Caco-2 (cell line): ENCODE measurements at regions not wholly inside any gene's neighbourhood (a gene's known extent, or its start where the extent isn't known, plus 50 kb on each side); places are given as distances from the start of the nearest gene placed in this dataset.

Experiments used
- BruUV-seq: library from RNA; stranded (reverse); fragments of 400-500 nt; replicated peaks from 2 replicates; lab custom pipeline; 2021; lab: Mats Ljungman, UMichigan
- CTCF ChIA-PET: fragments of 300-600 bp; sonication (Branson Sonifier 250); formaldehyde crosslinking; loops from one replicate; lab custom pipeline; 2022; ENCODE audit warnings: antibody characterized with exemption; lab: Charles Lee
- POLR2A ChIA-PET: fragments of 300-600 bp; sonication (Branson Sonifier 250); formaldehyde crosslinking; loops from one replicate; lab custom pipeline; 2022; ENCODE audit warnings: antibody characterized with exemption; lab: Charles Lee
- DNase-seq, 2 experiments: peaks; one replicate each; pipeline versions ENCODE4 v3.0.0 to v3.0.0-alpha.2; 2020 to 2022
- H3K27me3 ChIP-seq: replicated peaks from 2 replicates; pipeline ENCODE4 v1.6.0; 2011; ENCODE audit warnings: low read length; ENCODE audit not compliant: control insufficient read depth, insufficient read depth
- H3K36me3 ChIP-seq: 2 replicates; pipeline ENCODE4 v1.5.1; 2011; ENCODE audit warnings: low read length; ENCODE audit not compliant: control insufficient read depth, insufficient read depth
- H3K4me1 ChIP-seq: fragments of 250-450 bp; sonication (Bioruptor Pico); 2 replicates; pipeline ENCODE4 v1.5.1; 2020; ENCODE audit warnings: mild to moderate bottlenecking
- H3K4me3 ChIP-seq: 2 replicates; pipeline ENCODE4 v1.5.1; 2011; ENCODE audit warnings: low read depth, mild to moderate bottlenecking, control low read depth, low read length
- H3K9me3 ChIP-seq: fragments of 250-450 bp; sonication (Bioruptor Pico); 2 replicates; pipeline ENCODE4 v1.5.1; 2020; ENCODE audit warnings: mild to moderate bottlenecking, moderate library complexity
- H3K27ac Mint-ChIP-seq: one replicate; pipeline ENCODE4 v1.8.0; 2022; ENCODE audit warnings: mixed read lengths; ENCODE audit not compliant: unreplicated experiment
- H3K27me3 Mint-ChIP-seq: one replicate; pipeline ENCODE4 v1.8.0; 2022; ENCODE audit warnings: mixed read lengths; ENCODE audit not compliant: insufficient read depth, unreplicated experiment
- H3K36me3 Mint-ChIP-seq: one replicate; pipeline ENCODE4 v1.8.0; 2022; ENCODE audit warnings: mild to moderate bottlenecking, mixed read lengths; ENCODE audit not compliant: insufficient read depth, unreplicated experiment
- H3K4me1 Mint-ChIP-seq: one replicate; pipeline ENCODE4 v1.8.0; 2022; ENCODE audit warnings: low read depth, mixed read lengths; ENCODE audit not compliant: unreplicated experiment
- H3K4me3 Mint-ChIP-seq: one replicate; pipeline ENCODE4 v1.8.0; 2022; ENCODE audit warnings: mild to moderate bottlenecking, moderate library complexity, mixed read lengths; ENCODE audit not compliant: unreplicated experiment
- H3K9me3 Mint-ChIP-seq: one replicate; pipeline ENCODE4 v1.8.0; 2022; ENCODE audit warnings: mixed read lengths; ENCODE audit not compliant: unreplicated experiment
- CTCF ChIP-seq, 2 experiments: fragments of 200-600 bp in 1 of 2; IDR thresholded peaks; 1 replicate in 1 of 2; 2 replicates in 1 of 2; pipeline versions ENCODE4 v1.5.1 to v1.8.0; 2011 to 2022; ENCODE audit warnings: antibody characterized with exemption in 1 of 2, control low read depth in 1 of 2, inconsistent platforms in 1 of 2, low read depth in 1 of 2, low read length in 1 of 2, mild to moderate bottlenecking in 1 of 2, moderate library complexity in 1 of 2; ENCODE audit not compliant: insufficient read depth in 1 of 2, severe bottlenecking in 1 of 2, unreplicated experiment in 1 of 2
- intact Hi-C: fragments of 100-400 bp; cut with micrococcal nuclease; formaldehyde crosslinking; loops from one replicate; pipeline ENCODE4 v1.10.0; 2022; ENCODE audit not compliant: unreplicated experiment

- intact Hi-C loops = no loop called here
- H3K36me3 ChIP-seq = no peaks in the 10 kb centered on the region
- no peaks in the 10 kb centered on the region for H3K27me3 ChIP-seq
- H3K4me3 ChIP-seq = no peak overlapping the region
- Mint-ChIP-seq H3K27ac (no peak overlapping the region), H3K9me3 (no peaks in the 10 kb centered on the region), H3K4me3 (no peak overlapping the region), H3K4me1 (no peaks in the 10 kb centered on the region), H3K27me3 (peaks cover 8% of the 10 kb centered on the region), H3K36me3 (no peaks in the 10 kb centered on the region)
- no peak for TF ChIP-seq CTCF (IDR thresholded peaks at IDR 0.05; ENCODE audit: insufficient read depth in 1 of 2, low read depth in 1 of 2, low read length in 1 of 2, severe bottlenecking in 1 of 2, unreplicated experiment in 1 of 2)
- no peaks in the 10 kb centered on the region for H3K4me1 ChIP-seq
- DNase-seq = no peak
- H3K9me3 ChIP-seq = no peaks in the 10 kb centered on the region
- POLR2A ChIA-PET = no interaction called here
- CTCF ChIA-PET = no interaction called here
- no TSS peak for BruUV-seq
These were observed 72.3 kb upstream of the ADGRG2 start for GRCh38 chrX:19194285-19195242.

- Mint-ChIP-seq H3K36me3 (no peaks in the 10 kb centered on the region), H3K4me1 (no peaks in the 10 kb centered on the region), H3K27me3 (peaks cover 14% of the 10 kb centered on the region), H3K4me3 (no peak overlapping the region), H3K9me3 (no peaks in the 10 kb centered on the region), H3K27ac (no peak overlapping the region)
- intact Hi-C loops = no loop called here
- Histone ChIP-seq H3K27me3 (no peaks in the 10 kb centered on the region), H3K4me1 (no peaks in the 10 kb centered on the region), H3K4me3 (no peak overlapping the region), H3K9me3 (no peaks in the 10 kb centered on the region), H3K36me3 (no peaks in the 10 kb centered on the region)
- no peak for DNase-seq
- CTCF ChIA-PET = no interaction called here
- POLR2A ChIA-PET = no interaction called here
- BruUV-seq = no TSS peak
- TF ChIP-seq CTCF (IDR thresholded peaks at IDR 0.05; ENCODE audit: insufficient read depth in 1 of 2, low read depth in 1 of 2, low read length in 1 of 2, severe bottlenecking in 1 of 2, unreplicated experiment in 1 of 2) = no peak
These were observed 73.0 kb upstream of the ADGRG2 start for GRCh38 chrX:19195243-19195610.

GRCh38 chrX:19198473-19198872, 76.2 kb upstream of the ADGRG2 start:
- Histone ChIP-seq H3K9me3 (no peaks in the 10 kb centered on the region), H3K36me3 (no peaks in the 10 kb centered on the region), H3K4me3 (no peak overlapping the region), H3K27me3 (no peaks in the 10 kb centered on the region), H3K4me1 (no peaks in the 10 kb centered on the region)
- no TSS peak for BruUV-seq
- no peak for TF ChIP-seq CTCF (IDR thresholded peaks at IDR 0.05; ENCODE audit: insufficient read depth in 1 of 2, low read depth in 1 of 2, low read length in 1 of 2, severe bottlenecking in 1 of 2, unreplicated experiment in 1 of 2)
- Mint-ChIP-seq H3K27me3 (peaks cover 14% of the 10 kb centered on the region), H3K4me3 (no peak overlapping the region), H3K4me1 (no peaks in the 10 kb centered on the region), H3K9me3 (no peaks in the 10 kb centered on the region), H3K36me3 (no peaks in the 10 kb centered on the region), H3K27ac (no peak overlapping the region)
- DNase-seq = no peak
- POLR2A ChIA-PET = no interaction called here
- CTCF ChIA-PET = interaction anchor here (0.6 kb wide), 1 partner anchor 286 kb away, joined by 3 read pairs; no protein-coding TSS in a partner anchor
- intact Hi-C loops = no loop called here
